OCI-LY1 (cell line): ENCODE measurements at regions not wholly inside any gene's neighbourhood (a gene's known extent, or its start where the extent isn't known, plus 50 kb on each side); places are given as distances from the start of the nearest gene placed in this dataset.

ENCODE experiments used
- H2AFZ ChIP-seq: fragments of 200-600 bp; sonication (generic), shearing (Covaris generic); 2 replicates; pipeline ENCODE4 v1.6.0; 2014; ENCODE audit warnings: antibody characterized with exemption, mild to moderate bottlenecking, low read length
- H3F3A ChIP-seq: fragments of 200-600 bp; sonication (generic), shearing (Covaris generic); 2 replicates; pipeline ENCODE4 v1.6.0; 2014; ENCODE audit warnings: mild to moderate bottlenecking, antibody characterized with exemption, low read length, moderate library complexity; ENCODE audit not compliant: insufficient read depth
- H3K27ac ChIP-seq: fragments of 200-600 bp; sonication (generic); 2 replicates; pipeline ENCODE4 v1.5.1; 2014; ENCODE audit warnings: low read length, mixed run types, mild to moderate bottlenecking, low read depth; ENCODE audit not compliant: poor library complexity, severe bottlenecking
- H3K27me3 ChIP-seq: fragments of 200-600 bp; sonication (generic); 2 replicates; pipeline ENCODE4 v1.6.0; 2014; ENCODE audit warnings: antibody characterized with exemption, mild to moderate bottlenecking, low read length, moderate library complexity; ENCODE audit not compliant: insufficient read depth
- H3K36me3 ChIP-seq: fragments of 200-600 bp; sonication (generic); 2 replicates; pipeline ENCODE4 v1.6.1; 2014; ENCODE audit warnings: mild to moderate bottlenecking, antibody characterized with exemption, low read length, moderate library complexity, mixed read lengths; ENCODE audit not compliant: insufficient read depth
- H3K4me1 ChIP-seq: fragments of 200-600 bp; sonication (generic); 2 replicates; pipeline ENCODE4 v1.5.1; 2014; ENCODE audit warnings: mild to moderate bottlenecking, low read length, moderate library complexity; ENCODE audit not compliant: insufficient read depth, severe bottlenecking
- H3K4me2 ChIP-seq: fragments of 200-600 bp; sonication (generic), shearing (Covaris generic); 2 replicates; pipeline ENCODE4 v1.6.1; 2014; ENCODE audit warnings: low read length
- H3K4me3 ChIP-seq: fragments of 200-600 bp; sonication (generic); 2 replicates; pipeline ENCODE4 v1.5.1; 2014; ENCODE audit warnings: low read length, low read depth, mild to moderate bottlenecking, mixed read lengths; ENCODE audit not compliant: poor library complexity, severe bottlenecking
- H3K79me2 ChIP-seq: fragments of 200-600 bp; shearing (Covaris generic); 2 replicates; pipeline ENCODE4 v1.6.1; 2016; ENCODE audit warnings: mixed run types, low read length, mixed read lengths; ENCODE audit not compliant: insufficient read depth
- H3K9ac ChIP-seq: fragments of 200-600 bp; sonication (generic), shearing (Covaris generic); 2 replicates; pipeline ENCODE4 v1.6.1; 2014; ENCODE audit warnings: mild to moderate bottlenecking, low read length, mixed read lengths
- H3K9me2 ChIP-seq: fragments of 200-600 bp; sonication (generic), shearing (Covaris generic); 2 replicates; pipeline ENCODE4 v1.6.1; 2014; ENCODE audit warnings: low read depth, mild to moderate bottlenecking, low read length, mixed read lengths
- H3K9me3 ChIP-seq: fragments of 200-600 bp; shearing (Covaris generic); 2 replicates; pipeline ENCODE4 v1.6.1; 2014; ENCODE audit warnings: low read length, mixed read lengths
- H4K20me1 ChIP-seq: fragments of 200-600 bp; sonication (generic), shearing (Covaris generic); 2 replicates; pipeline ENCODE4 v1.6.0; 2016; ENCODE audit warnings: mild to moderate bottlenecking, low read length; ENCODE audit not compliant: insufficient read depth
- CTCF ChIP-seq: fragments of 200-600 bp; sonication (generic), shearing (Covaris generic); IDR thresholded peaks from 2 replicates; pipeline ENCODE4 v1.5.1; 2017; ENCODE audit warnings: mild to moderate bottlenecking, antibody characterized with exemption, low read length, moderate library complexity, mixed read lengths
- EZH2 ChIP-seq: fragments of 200-600 bp; sonication (generic), shearing (Covaris generic); IDR thresholded peaks from 2 replicates; pipeline ENCODE4 v1.8.0; 2017; ENCODE audit warnings: borderline replicate concordance, mixed run types, mild to moderate bottlenecking, antibody characterized with exemption, low read length, moderate library complexity, mixed read lengths

- no peak overlapping the region for H3K9ac ChIP-seq
Measured at GRCh38 chr5:125348936-125349831, 602.7 kb upstream of the ZNF608 start.

GRCh38 chr5:125357660-125358059 lies 611.2 kb upstream of the ZNF608 start:
- H3K79me2 ChIP-seq, result no peaks in the 10 kb centered on the region
- H3K9ac ChIP-seq, result no peak overlapping the region
- H3K4me1 ChIP-seq, result no peaks in the 10 kb centered on the region
- H3K4me2 ChIP-seq, result no peak overlapping the region
- no peaks in the 10 kb centered on the region for H3F3A ChIP-seq
- H3K9me2 ChIP-seq, result no peaks in the 10 kb centered on the region
- 0 out of 2 replicates have a peak, but pooled peaks cover 8% of the 10 kb centered on the region for H3K9me3 ChIP-seq
- TF ChIP-seq EZH2 (no peak), CTCF (no peak)
- no peak overlapping the region for H3K27ac ChIP-seq
- no peak overlapping the region for H2AFZ ChIP-seq
- no peaks in the 10 kb centered on the region for H3K27me3 ChIP-seq
- H3K4me3 ChIP-seq, result no peak overlapping the region
- H3K36me3 ChIP-seq, result no peaks in the 10 kb centered on the region
- no peaks in the 10 kb centered on the region for H4K20me1 ChIP-seq

More at GRCh38 chr5:125348936-125349831, 602.7 kb upstream of the ZNF608 start:
- Histone ChIP-seq H3K4me2 (no peak overlapping the region), H3K4me3 (no peak overlapping the region), H3K79me2 (no peaks in the 10 kb centered on the region), H3K4me1 (no peaks in the 10 kb centered on the region), H3K36me3 (no peaks in the 10 kb centered on the region), H3K27me3 (no peaks in the 10 kb centered on the region), H3K9me2 (no peaks in the 10 kb centered on the region), H3F3A (no peaks in the 10 kb centered on the region), H4K20me1 (no peaks in the 10 kb centered on the region), H3K27ac (no peak overlapping the region), H2AFZ (no peak overlapping the region; the same call in 1 of the 2 replicates), H3K9me3 (0 out of 2 replicates have a peak, but pooled peaks cover 3% of the 10 kb centered on the region)
- no peak for TF ChIP-seq EZH2
- no peak for TF ChIP-seq CTCF

- H3K4me2 ChIP-seq, result no peak overlapping the region
- no peak overlapping the region for H3K9ac ChIP-seq
- no peaks in the 10 kb centered on the region for H3K36me3 ChIP-seq
- H3K4me1 ChIP-seq, result peaks cover 5% of the 10 kb centered on the region
- no peak overlapping the region for H3K4me3 ChIP-seq
- no peak for TF ChIP-seq CTCF
- TF ChIP-seq EZH2, result no peak
- H3K27ac ChIP-seq, result no peak overlapping the region
- H4K20me1 ChIP-seq, result no peaks in the 10 kb centered on the region
- H3K9me3 ChIP-seq, result peaks cover 2% of the 10 kb centered on the region; the same call in 1 of the 2 replicates
- no peaks in the 10 kb centered on the region for H3K27me3 ChIP-seq
- no peaks in the 10 kb centered on the region for H3K9me2 ChIP-seq
- no peak overlapping the region for H2AFZ ChIP-seq
- no peaks in the 10 kb centered on the region for H3K79me2 ChIP-seq
- no peaks in the 10 kb centered on the region for H3F3A ChIP-seq
Measured at GRCh38 chr5:125365747-125366146, 619.3 kb upstream of the ZNF608 start.
